Endothelial cell of umbilical vein (primary cell): ENCODE measurements at regions not wholly inside any gene's neighbourhood (a gene's known extent, or its start where the extent isn't known, plus 50 kb on each side); places are given as distances from the start of the nearest gene placed in this dataset.

Experiments
- BruUV-seq: library from RNA; stranded (reverse); fragments of 400-500 nt; replicated peaks from 2 replicates; lab custom pipeline; 2021; lab: Mats Ljungman, UMichigan
- CTCF ChIA-PET: fragments of 300-600, 350-600 bp; sonication (Branson Sonifier 250); formaldehyde crosslinking; loops from one replicate; lab custom pipeline; 2021; ENCODE audit warnings: antibody characterized with exemption, inconsistent platforms; lab: Charles Lee
- POLR2A ChIA-PET: fragments of 300-600, 350-600 bp; sonication (Branson Sonifier 250); formaldehyde crosslinking; loops from one replicate; lab custom pipeline; 2021; ENCODE audit warnings: antibody characterized with exemption, inconsistent platforms; lab: Charles Lee
- DNase-seq: peaks from one replicate; pipeline ENCODE4 v3.0.0-alpha.2; 2011; ENCODE audit warnings: low read depth, low spot score
- FAIRE-seq: peaks from 2 replicates; lab custom pipeline; 2011; peaks lifted over from hg19 to GRCh38; lab: Jason Lieb, UNC
- H2AFZ ChIP-seq: 2 replicates; pipeline ENCODE4 v1.6.0; 2012; ENCODE audit warnings: low read depth, low read length, control low read depth, inconsistent platforms
- H3K27ac ChIP-seq: 2 replicates; pipeline ENCODE4 v1.5.1; 2011; ENCODE audit warnings: low read depth, mild to moderate bottlenecking, control low read depth, low read length, moderate library complexity; ENCODE audit not compliant: insufficient read depth
- H3K27me3 ChIP-seq, 2 experiments: 2 replicates each; pipeline versions ENCODE4 v1.6.0 to v1.6.1; 2011; ENCODE audit warnings: low read length in 2 of 2, mixed read lengths in 1 of 2; ENCODE audit not compliant: control insufficient read depth in 2 of 2, insufficient read depth in 2 of 2
- H3K36me3 ChIP-seq, 2 experiments: 2 replicates in 1 of 2; 3 replicates in 1 of 2; pipeline ENCODE4 v1.5.1; 2011; ENCODE audit warnings: low read length in 2 of 2, mild to moderate bottlenecking in 1 of 2, moderate library complexity in 1 of 2; ENCODE audit not compliant: control insufficient read depth in 2 of 2, insufficient read depth in 2 of 2; ENCODE audit errors: extremely low read depth in 1 of 2
- H3K4me1 ChIP-seq: 3 replicates; pipeline ENCODE4 v1.5.1; 2011; ENCODE audit warnings: mild to moderate bottlenecking, low read length; ENCODE audit not compliant: control insufficient read depth, insufficient read depth; ENCODE audit errors: extremely low read depth
- H3K4me2 ChIP-seq: 2 replicates; pipeline ENCODE4 v1.6.1; 2011; ENCODE audit warnings: low read length, control low read depth, mixed read lengths; ENCODE audit not compliant: insufficient read depth
- H3K4me3 ChIP-seq, 3 experiments: fragments of 200-600 bp in 1 of 3; sonication (generic), shearing (Covaris generic) in 1 of 3; replicated peaks in 1 of 3; 2 replicates each; pipeline ENCODE4 v1.5.1; 2011 to 2016; ENCODE audit warnings: control low read depth in 3 of 3, low read length in 3 of 3, mild to moderate bottlenecking in 2 of 3, inconsistent platforms in 1 of 3, low read depth in 1 of 3, moderate library complexity in 1 of 3; ENCODE audit not compliant: insufficient read depth in 1 of 3
- H3K79me2 ChIP-seq: 2 replicates; pipeline ENCODE4 v1.6.0; 2012; ENCODE audit warnings: low read length, inconsistent platforms; ENCODE audit not compliant: control insufficient read depth, insufficient read depth
- H3K9ac ChIP-seq: replicated peaks from 2 replicates; pipeline ENCODE3; 2011; ENCODE audit warnings: low read length, control low read depth; ENCODE audit not compliant: insufficient read depth; ENCODE audit errors: extremely low read depth
- H3K9me1 ChIP-seq: replicated peaks from 3 replicates; pipeline ENCODE4 v1.6.0; 2011; ENCODE audit warnings: mild to moderate bottlenecking, low read length; ENCODE audit not compliant: control insufficient read depth, insufficient read depth; ENCODE audit errors: extremely low read depth
- H3K9me3 ChIP-seq: replicated peaks from 2 replicates; pipeline ENCODE4 v1.5.1; 2012; ENCODE audit warnings: low read length, inconsistent platforms; ENCODE audit not compliant: control insufficient read depth, insufficient read depth
- H4K20me1 ChIP-seq: replicated peaks from 2 replicates; pipeline ENCODE3; 2011; ENCODE audit warnings: mild to moderate bottlenecking, low read length; ENCODE audit not compliant: control insufficient read depth, insufficient read depth; ENCODE audit errors: extremely low read depth
- CTCF ChIP-seq, 2 donors: IDR thresholded peaks; 1 replicate in 1 of 2; 2 replicates in 1 of 2; pipeline ENCODE4 v1.5.1; 2011; ENCODE audit warnings: low read length in 2 of 2, mild to moderate bottlenecking in 2 of 2, moderate library complexity in 2 of 2, control low read depth in 1 of 2, inconsistent platforms in 1 of 2, low read depth in 1 of 2; ENCODE audit not compliant: insufficient read depth in 1 of 2; ENCODE audit errors: extremely low read depth in 1 of 2
- EZH2 ChIP-seq: IDR thresholded peaks from 2 replicates; pipeline ENCODE4 v1.6.1; 2012; ENCODE audit warnings: borderline replicate concordance, low read depth, mild to moderate bottlenecking, moderate library complexity, low read length, inconsistent platforms; ENCODE audit not compliant: severe bottlenecking
- FOS ChIP-seq: IDR thresholded peaks from 2 replicates; pipeline ENCODE4 v1.6.1; 2011; ENCODE audit warnings: mild to moderate bottlenecking, low read length, moderate library complexity, borderline replicate concordance; ENCODE audit not compliant: insufficient read depth
- GATA2 ChIP-seq: IDR thresholded peaks from 2 replicates; pipeline ENCODE4 v1.7.0; 2011; ENCODE audit warnings: low read depth, mild to moderate bottlenecking, moderate library complexity, mixed read lengths, low read length; ENCODE audit not compliant: insufficient read length, insufficient read depth
- JUN ChIP-seq: IDR thresholded peaks from 2 replicates; pipeline ENCODE4 v1.6.1; 2011; ENCODE audit warnings: borderline replicate concordance, low read depth; ENCODE audit not compliant: insufficient read length, insufficient read depth
- MAX ChIP-seq: IDR thresholded peaks from 2 replicates; pipeline ENCODE4 v1.6.1; 2011; ENCODE audit not compliant: insufficient read depth, insufficient read length
- MYC ChIP-seq: IDR thresholded peaks from one replicate; pipeline ENCODE4 v1.6.1; 2011; ENCODE audit warnings: mild to moderate bottlenecking, low read depth, low read length
- POLR2A ChIP-seq: IDR thresholded peaks from 2 replicates; pipeline ENCODE4 v1.6.1; 2012; ENCODE audit warnings: low read depth, mild to moderate bottlenecking, control low read depth, low read length
- POLR2AphosphoS5 ChIP-seq: IDR thresholded peaks from 2 replicates; pipeline ENCODE4 v1.6.1; 2012; ENCODE audit warnings: low read depth, mild to moderate bottlenecking, control low read depth, low read length, moderate library complexity; ENCODE audit not compliant: insufficient read depth
- dilution Hi-C: fragments of 300-500 bp; cut with MboI; formaldehyde crosslinking; loops from one replicate; pipeline ENCODE4 v1.15.0; 2019; ENCODE audit warnings: low sequenced_read_pairs; ENCODE audit not compliant: extremely low pct_ligation_motif_present
- intact Hi-C: fragments of 100-400 bp; cut with micrococcal nuclease; formaldehyde crosslinking; loops from one replicate; pipeline ENCODE4 v1.10.0; 2022

- Histone ChIP-seq H3K4me1 (no peaks in the 10 kb centered on the region), H2AFZ (no peak overlapping the region), H3K36me3 (no peaks in the 10 kb centered on the region), H3K79me2 (no peaks in the 10 kb centered on the region), H3K27me3 (peaks cover 0 to 1% of the 10 kb centered on the region in 2 experiments), H3K4me2 (no peak overlapping the region), H4K20me1 (no peaks in the 10 kb centered on the region), H3K9me1 (no peaks in the 10 kb centered on the region), H3K27ac (no peak overlapping the region), H3K9me3 (no peaks in the 10 kb centered on the region), H3K4me3 (no peak overlapping the region), H3K9ac (no peak overlapping the region)
- TF ChIP-seq JUN (no peak), MAX (no peak), EZH2 (no peak), CTCF (IDR thresholded peaks at IDR 0.05; ENCODE audit: extremely low read depth in 1 of 2, insufficient read depth in 1 of 2, low read depth in 1 of 2, low read length in 2 of 2) (no peak), GATA2 (no peak), POLR2A (no peak), MYC (no peak), FOS (no peak), POLR2AphosphoS5 (no peak)
- FAIRE-seq (no peak), DNase-seq (no peak)
- ChIA-PET CTCF (interaction anchor here (0.9 kb wide), 1 partner anchor 21 kb away, joined by 3 read pairs; no protein-coding TSS in a partner anchor), POLR2A (no interaction called here)
- BruUV-seq: no TSS peak
- intact Hi-C loops: no loop called here
- dilution Hi-C loops: no loop called here
These were observed 495.7 kb downstream of the RAPGEF2 start for GRCh38 chr4:159598602-159599001.
